ENCODE measurements at regions not wholly inside any gene's neighbourhood (a gene's known extent, or its start where the extent isn't known, plus 50 kb on each side); places are given as distances from the start of the nearest gene placed in this dataset.

- no peak for DNase-seq (ENCODE audit: low read depth)
Observed at GRCh38 chr10:111822661-111823060, 360.9 kb downstream of the GPAM start.

GRCh38 chr10:111824128-111824527 is 359.4 kb downstream of the GPAM start:
- DNase-seq (ENCODE audit: low read depth), result no peak

- DNase-seq (ENCODE audit: low read depth), result no peak
Observed at GRCh38 chr10:111830359-111830758, 353.2 kb downstream of the GPAM start.

GRCh38 chr10:111831058-111831457 is 352.5 kb downstream of the GPAM start:
- no peak for DNase-seq (ENCODE audit: low read depth)

- DNase-seq (ENCODE audit: low read depth), result no peak
Observed at GRCh38 chr10:111833251-111833650, 350.3 kb downstream of the GPAM start.

GRCh38 chr10:111835574-111835973 is 348.0 kb downstream of the GPAM start:
- DNase-seq (ENCODE audit: low read depth), result peak; percentile 36

- no peak for DNase-seq (ENCODE audit: low read depth)
Observed at GRCh38 chr10:111836064-111836463, 347.5 kb downstream of the GPAM start.

GRCh38 chr10:111836571-111836970 is 347.0 kb downstream of the GPAM start:
- DNase-seq (ENCODE audit: low read depth), result no peak

- no peak for DNase-seq (ENCODE audit: low read depth)
Observed at GRCh38 chr10:111837086-111837485, 346.5 kb downstream of the GPAM start.

- DNase-seq (ENCODE audit: low read depth), result no peak
Observed at GRCh38 chr10:111837985-111838384, 345.6 kb downstream of the GPAM start.

- DNase-seq (ENCODE audit: low read depth), result no peak
Observed at GRCh38 chr10:111840546-111840945, 343.0 kb downstream of the GPAM start.

GRCh38 chr10:111852801-111853200 is 330.8 kb downstream of the GPAM start:
- DNase-seq (ENCODE audit: low read depth), result no peak

- no peak for DNase-seq (ENCODE audit: low read depth)
Observed at GRCh38 chr10:111856631-111857030, 326.9 kb downstream of the GPAM start.

GRCh38 chr10:111865550-111865949 is 318.0 kb downstream of the GPAM start:
- DNase-seq (ENCODE audit: low read depth), result no peak

GRCh38 chr10:111871458-111871857 is 312.1 kb downstream of the GPAM start:
- no peak for DNase-seq (ENCODE audit: low read depth)

GRCh38 chr10:111872591-111872990 is 311.0 kb downstream of the GPAM start:
- DNase-seq (ENCODE audit: low read depth), result peak; percentile 18

GRCh38 chr10:111873041-111873440 is 310.5 kb downstream of the GPAM start:
- no peak for DNase-seq (ENCODE audit: low read depth)

GRCh38 chr10:111873621-111874135 is 309.9 kb downstream of the GPAM start:
- DNase-seq (ENCODE audit: low read depth), result no peak

GRCh38 chr10:111874576-111874975 is 309.0 kb downstream of the GPAM start:
- peak; percentile 18 for DNase-seq (ENCODE audit: low read depth)

GRCh38 chr10:111875725-111876124 is 307.8 kb downstream of the GPAM start:
- peak; percentile 27 for DNase-seq (ENCODE audit: low read depth)

- DNase-seq (ENCODE audit: low read depth), result no peak
Observed at GRCh38 chr10:111877258-111877657, 306.3 kb downstream of the GPAM start.

- DNase-seq (ENCODE audit: low read depth), result no peak
Observed at GRCh38 chr10:111879969-111880368, 303.6 kb downstream of the GPAM start.

- DNase-seq (ENCODE audit: low read depth), result no peak
Observed at GRCh38 chr10:111885046-111885445, 298.5 kb downstream of the GPAM start.

GRCh38 chr10:111885919-111886318 is 297.6 kb downstream of the GPAM start:
- DNase-seq (ENCODE audit: low read depth), result no peak

- DNase-seq (ENCODE audit: low read depth), result no peak
Observed at GRCh38 chr10:111887266-111887665, 296.3 kb downstream of the GPAM start.

Measured in iris pigment epithelial cell (primary cell).